ENCODE measurements at regions not wholly inside any gene's neighbourhood (a gene's known extent, or its start where the extent isn't known, plus 50 kb on each side); places are given as distances from the start of the nearest gene placed in this dataset.

- no peak overlapping the region for H2BK20ac ChIP-seq (ENCODE audit: low read depth, low read length)
- H3K4me2 ChIP-seq (ENCODE audit: low read depth, low read length): no peak overlapping the region
- peaks cover 2% of the 10 kb centered on the region; the same call in 1 of the 2 replicates for H3K9me3 ChIP-seq (ENCODE audit: control insufficient read depth, insufficient read depth, low read length)
- WGBS, 2 experiments (ENCODE audit: extremely low coverage in 2 of 2, insufficient read length in 1 of 2): no CpG with 5 or more reads among the region's 4 CpGs
- H3K23ac ChIP-seq (ENCODE audit: low read depth, low read length): no peak overlapping the region
- dilution Hi-C loops (cut with HindIII; ENCODE audit: low sequenced_read_pairs, unreplicated experiment): no loop called here
- no peak overlapping the region for H3K18ac ChIP-seq (ENCODE audit: low read depth, low read length)
- in situ Hi-C loops (cut with MboI; ENCODE audit: low sequenced_read_pairs): no loop called here
- no peak overlapping the region for H3K14ac ChIP-seq (replicated peaks; ENCODE audit: low read depth, low read length)
- H2AFZ ChIP-seq (replicated peaks; ENCODE audit: low read length, poor library complexity): no peak overlapping the region
- TF ChIP-seq CTCF (conservative IDR thresholded peaks at IDR 0.05; ENCODE audit: low read depth, low read length) (0 out of 2 replicates have a peak, but pooled peaks have one; percentile 17), FOS (IDR thresholded peaks at IDR 0.05; ENCODE audit: low read depth, low read length) (no peak)
- H3K9ac ChIP-seq (ENCODE audit: low read depth, low read length): no peak overlapping the region
- H3K9me1 ChIP-seq (ENCODE audit: insufficient read depth, low read length): no peaks in the 10 kb centered on the region
- BruUV-seq (replicated peaks): no TSS peak
- no peak overlapping the region for H2BK15ac ChIP-seq (ENCODE audit: low read depth, low read length)
- CTCF ChIA-PET: interaction anchor here (0.6 kb wide), 1 partner anchor 681 kb away, joined by 3 read pairs; no protein-coding TSS in a partner anchor
- no peak overlapping the region for H3K56ac ChIP-seq (ENCODE audit: extremely low read depth, insufficient read depth, low read length)
- no peak overlapping the region for H2AK5ac ChIP-seq (ENCODE audit: low read depth, low read length)
- H4K8ac ChIP-seq (ENCODE audit: low read depth in 2 of 2, low read length in 2 of 2): no peak overlapping the region
- POLR2A ChIA-PET (ENCODE audit: unreplicated experiment): no interaction called here
- H3K27ac ChIP-seq (ENCODE audit: insufficient read depth, low read length): no peak overlapping the region
- H2BK120ac ChIP-seq (ENCODE audit: low read depth, low read length): no peak overlapping the region
- H3K79me1 ChIP-seq (ENCODE audit: low read depth in 1 of 2, low read length in 2 of 2): no peaks in the 10 kb centered on the region
- no peak overlapping the region for H2BK5ac ChIP-seq (ENCODE audit: low read depth, low read length, poor library complexity, severe bottlenecking)
- H3K4ac ChIP-seq (ENCODE audit: low read depth, low read length): no peak overlapping the region
- DNase-seq (no peak), ATAC-seq (ENCODE audit: low read depth) (no peak)
- H4K91ac ChIP-seq (ENCODE audit: insufficient read depth, low read depth, low read length): no peak overlapping the region
- intact Hi-C loops (cut with micrococcal nuclease): no loop called here
- no peaks in the 10 kb centered on the region for H3K4me1 ChIP-seq (ENCODE audit: control insufficient read depth, insufficient read depth, low read length)
- no peaks in the 10 kb centered on the region for H3K27me3 ChIP-seq (ENCODE audit: control insufficient read depth, insufficient read depth, low read length)
- no peak overlapping the region for H3K4me3 ChIP-seq (ENCODE audit: insufficient read depth, low read depth, low read length)
- no peak overlapping the region for H4K5ac ChIP-seq (ENCODE audit: low read depth, low read length)
- no peak overlapping the region for H2AK9ac ChIP-seq (replicated peaks; ENCODE audit: low read depth, low read length, poor library complexity)
- H3K36me3 ChIP-seq (ENCODE audit: control insufficient read depth, insufficient read depth, low read length): no peaks in the 10 kb centered on the region
- no peaks in the 10 kb centered on the region for H4K20me1 ChIP-seq (ENCODE audit: insufficient read depth, low read length)
Observed at GRCh38 chr11:91513734-91514133, 710.9 kb upstream of the FAT3 start.

Data from IMR-90 (cell line).